Eye (tissue), 1 donor: ENCODE measurements at regions not wholly inside any gene's neighbourhood (a gene's known extent, or its start where the extent isn't known, plus 50 kb on each side); places are given as distances from the start of the nearest gene placed in this dataset.
A peak's percentile ranks its signal among the peaks of the same experiment; 100 is the strongest.
"Not testable (repeated sequence)": the region's sequence is repeated elsewhere in the genome, so short reads cannot be mapped to it uniquely, and the experiment has no call there.

Experiments used
- DNase-seq: peaks from one replicate; pipeline ENCODE4 v3.0.0-alpha.2; 2015

GRCh38 chr9:109986521-109986991 lies 206.6 kb downstream of the PALM2AKAP2 start:
- peak; percentile 54 for DNase-seq

- DNase-seq: no peak
Observed at GRCh38 chr9:109989296-109989695, 209.3 kb downstream of the PALM2AKAP2 start.

- DNase-seq: no peak
Observed at GRCh38 chr9:109990541-109990940, 210.5 kb downstream of the PALM2AKAP2 start.

- no peak for DNase-seq
Observed at GRCh38 chr9:109992293-109992692, 212.3 kb downstream of the PALM2AKAP2 start.

- no peak for DNase-seq
Observed at GRCh38 chr9:109993250-109993978, 213.4 kb downstream of the PALM2AKAP2 start.

- DNase-seq: no peak
Observed at GRCh38 chr9:109994141-109994540, 213.8 kb downstream of the C9orf152 start.

GRCh38 chr9:109996936-109997580 lies 210.9 kb downstream of the C9orf152 start:
- no peak for DNase-seq

- DNase-seq: no peak
Observed at GRCh38 chr9:109997682-109998081, 210.3 kb downstream of the C9orf152 start.

- not testable (repeated sequence) for DNase-seq
Observed at GRCh38 chr9:110005521-110005920, 202.4 kb downstream of the C9orf152 start.

GRCh38 chr9:110006657-110007056 lies 201.3 kb downstream of the C9orf152 start:
- DNase-seq: no peak

- DNase-seq: no peak
Observed at GRCh38 chr9:110007477-110008270, 200.3 kb downstream of the C9orf152 start.

- no peak for DNase-seq
Observed at GRCh38 chr9:110008663-110009062, 199.3 kb downstream of the C9orf152 start.

GRCh38 chr9:110011628-110012320 lies 196.2 kb downstream of the C9orf152 start:
- DNase-seq: no peak

GRCh38 chr9:110013064-110013463 lies 194.9 kb downstream of the C9orf152 start:
- no peak for DNase-seq

GRCh38 chr9:110015759-110016158 lies 192.2 kb downstream of the C9orf152 start:
- DNase-seq: no peak

GRCh38 chr9:110016340-110016739 lies 191.6 kb downstream of the C9orf152 start:
- no peak for DNase-seq

GRCh38 chr9:110020216-110020615 lies 187.7 kb downstream of the C9orf152 start:
- not testable (repeated sequence) for DNase-seq

- no peak for DNase-seq
Observed at GRCh38 chr9:110021891-110022290, 186.1 kb downstream of the C9orf152 start.

- not testable (repeated sequence) for DNase-seq
Observed at GRCh38 chr9:110023221-110023620, 184.7 kb downstream of the C9orf152 start.

- DNase-seq: no peak
Observed at GRCh38 chr9:110025551-110026170, 182.3 kb downstream of the C9orf152 start.

GRCh38 chr9:110027671-110028081 lies 180.3 kb downstream of the C9orf152 start:
- DNase-seq: peak; percentile 71

- DNase-seq: no peak
Observed at GRCh38 chr9:110028271-110028670, 179.7 kb downstream of the C9orf152 start.
